GM23248 (cell line): ENCODE measurements at regions not wholly inside any gene's neighbourhood (a gene's known extent, or its start where the extent isn't known, plus 50 kb on each side); places are given as distances from the start of the nearest gene placed in this dataset.

Experiments
- EZH2 ChIP-seq: fragments of 200-600 bp; sonication (generic); IDR thresholded peaks from 2 replicates; pipeline ENCODE4 v1.6.1; 2018; ENCODE audit warnings: antibody characterized with exemption, mild to moderate bottlenecking; ENCODE audit not compliant: insufficient read depth, poor library complexity, severe bottlenecking
- EZH2phosphoT487 ChIP-seq: fragments of 200-600 bp; sonication (generic); IDR thresholded peaks from 2 replicates; pipeline ENCODE4 v1.6.1; 2018; ENCODE audit warnings: antibody characterized with exemption, moderate library complexity, mild to moderate bottlenecking, low read depth; ENCODE audit not compliant: insufficient read depth

GRCh38 chr12:46105735-46106134 is 115.4 kb upstream of the SCAF11 start:
- TF ChIP-seq EZH2 (no peak), EZH2phosphoT487 (no peak)
